ENCODE measurements at regions not wholly inside any gene's neighbourhood (a gene's known extent, or its start where the extent isn't known, plus 50 kb on each side); places are given as distances from the start of the nearest gene placed in this dataset.

DNA sequence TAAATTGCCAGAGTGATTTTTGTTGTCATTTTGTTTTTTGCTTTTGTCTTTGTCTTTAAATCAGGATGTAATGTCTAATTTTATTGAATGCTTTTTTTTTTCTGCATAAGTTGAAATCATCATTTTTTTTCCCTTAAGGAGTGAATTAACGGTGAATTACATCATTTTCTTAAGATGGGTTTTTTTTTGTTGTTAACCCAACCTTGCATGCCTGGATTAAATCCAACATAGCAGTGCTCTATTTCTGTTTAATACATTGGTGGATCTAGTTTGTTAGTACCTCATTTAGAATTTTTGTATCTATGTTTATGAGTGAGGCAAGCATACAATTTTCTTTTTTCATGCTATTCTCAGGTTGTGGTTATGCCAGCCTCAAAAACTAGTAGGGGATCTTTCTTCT, 186.4 kb upstream of the TMC3 start:
- FAIRE-seq (no peak), DNase-seq (no peak)
- H3K36me3 ChIP-seq (ENCODE audit: control insufficient read depth in 2 of 3, insufficient read depth in 3 of 3, low read length in 3 of 3), result no peaks in the 10 kb centered on the region
- no peak overlapping the region for H3K4me3 ChIP-seq (ENCODE audit: low read length in 3 of 3)
- H3K27ac ChIP-seq (ENCODE audit: low read depth in 2 of 2, low read length in 2 of 2), result no peak overlapping the region
- TF ChIP-seq, protein P1, sequence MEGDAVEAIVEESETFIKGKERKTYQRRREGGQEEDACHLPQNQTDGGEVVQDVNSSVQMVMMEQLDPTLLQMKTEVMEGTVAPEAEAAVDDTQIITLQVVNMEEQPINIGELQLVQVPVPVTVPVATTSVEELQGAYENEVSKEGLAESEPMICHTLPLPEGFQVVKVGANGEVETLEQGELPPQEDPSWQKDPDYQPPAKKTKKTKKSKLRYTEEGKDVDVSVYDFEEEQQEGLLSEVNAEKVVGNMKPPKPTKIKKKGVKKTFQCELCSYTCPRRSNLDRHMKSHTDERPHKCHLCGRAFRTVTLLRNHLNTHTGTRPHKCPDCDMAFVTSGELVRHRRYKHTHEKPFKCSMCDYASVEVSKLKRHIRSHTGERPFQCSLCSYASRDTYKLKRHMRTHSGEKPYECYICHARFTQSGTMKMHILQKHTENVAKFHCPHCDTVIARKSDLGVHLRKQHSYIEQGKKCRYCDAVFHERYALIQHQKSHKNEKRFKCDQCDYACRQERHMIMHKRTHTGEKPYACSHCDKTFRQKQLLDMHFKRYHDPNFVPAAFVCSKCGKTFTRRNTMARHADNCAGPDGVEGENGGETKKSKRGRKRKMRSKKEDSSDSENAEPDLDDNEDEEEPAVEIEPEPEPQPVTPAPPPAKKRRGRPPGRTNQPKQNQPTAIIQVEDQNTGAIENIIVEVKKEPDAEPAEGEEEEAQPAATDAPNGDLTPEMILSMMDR (IDR thresholded peaks at IDR 0.05; ENCODE audit: borderline replicate concordance, extremely low read depth, insufficient read depth), result no peak
- H3K27me3 ChIP-seq (ENCODE audit: control insufficient read depth, insufficient read depth, low read length), result no peaks in the 10 kb centered on the region
- no peaks in the 10 kb centered on the region for H3K4me1 ChIP-seq (ENCODE audit: control insufficient read depth in 2 of 3, insufficient read depth in 2 of 3, low read depth in 1 of 3, low read length in 3 of 3)
- H3K9me3 ChIP-seq (ENCODE audit: control insufficient read depth in 2 of 3, insufficient read depth in 1 of 3, low read length in 3 of 3), result no peaks in the 10 kb centered on the region
- intact Hi-C loops (cut with DNase I), result no loop called here
- H3K9ac ChIP-seq (ENCODE audit: low read length in 3 of 3), result no peak overlapping the region

DNA sequence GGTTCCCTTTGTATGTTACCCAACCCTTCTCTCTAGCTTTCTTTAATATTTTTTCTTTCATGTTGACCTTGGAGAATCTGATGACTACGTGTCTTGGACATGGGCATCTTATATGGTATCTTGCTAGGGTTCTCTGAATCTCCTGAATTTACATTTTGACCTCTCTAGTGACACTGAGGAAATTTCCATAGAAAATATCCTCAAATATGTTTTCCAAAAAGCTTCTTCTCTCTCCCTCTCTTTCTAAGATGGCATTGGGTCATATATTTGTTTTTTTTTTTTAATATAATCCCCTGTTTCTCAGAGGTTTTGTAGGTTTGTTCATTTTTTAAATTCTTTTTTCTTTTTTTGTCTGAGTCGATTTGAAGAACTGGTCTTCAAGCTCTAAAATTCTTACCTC, 184.0 kb upstream of the TMC3 start:
- Histone ChIP-seq H3K9me3 (ENCODE audit: control insufficient read depth in 2 of 3, insufficient read depth in 1 of 3, low read length in 3 of 3) (no peaks in the 10 kb centered on the region), H3K9ac (ENCODE audit: low read length in 3 of 3) (no peak overlapping the region), H3K4me3 (ENCODE audit: low read length in 3 of 3) (no peak overlapping the region), H3K4me1 (ENCODE audit: control insufficient read depth in 2 of 3, insufficient read depth in 2 of 3, low read depth in 1 of 3, low read length in 3 of 3) (no peaks in the 10 kb centered on the region), H3K27ac (ENCODE audit: low read depth in 2 of 2, low read length in 2 of 2) (no peak overlapping the region), H3K27me3 (ENCODE audit: control insufficient read depth, insufficient read depth, low read length) (no peaks in the 10 kb centered on the region), H3K36me3 (ENCODE audit: control insufficient read depth in 2 of 3, insufficient read depth in 3 of 3, low read length in 3 of 3) (no peaks in the 10 kb centered on the region)
- FAIRE-seq, result no peak
- TF ChIP-seq, protein P1 (IDR thresholded peaks at IDR 0.05; ENCODE audit: borderline replicate concordance, extremely low read depth, insufficient read depth), result no peak
- intact Hi-C loops (cut with DNase I), result no loop called here
- no peak for DNase-seq

DNA sequence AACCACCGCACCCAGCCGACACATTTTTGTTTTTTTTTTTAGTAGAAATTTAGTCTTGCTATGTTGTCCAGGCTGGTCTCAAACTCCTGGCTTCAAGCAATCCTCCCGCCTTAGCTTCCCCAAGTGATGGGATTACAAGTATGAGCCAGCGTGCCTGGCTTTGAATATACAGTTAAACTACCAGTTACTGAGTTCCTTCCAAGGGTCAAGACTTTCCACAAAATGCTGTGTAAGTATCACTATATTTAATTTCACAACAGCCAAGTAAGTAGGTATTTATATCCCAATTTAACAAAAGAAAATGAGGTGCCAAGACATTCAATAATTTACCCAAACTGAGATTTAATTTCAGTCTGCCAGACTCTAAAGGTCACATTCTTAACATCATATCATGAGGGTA, 181.3 kb upstream of the TMC3 start:
- FAIRE-seq (no peak), DNase-seq (no peak)
- Histone ChIP-seq H3K27me3 (ENCODE audit: control insufficient read depth, insufficient read depth, low read length) (no peaks in the 10 kb centered on the region), H3K9me3 (ENCODE audit: control insufficient read depth in 2 of 3, insufficient read depth in 1 of 3, low read length in 3 of 3) (no peaks in the 10 kb centered on the region), H3K36me3 (ENCODE audit: control insufficient read depth in 2 of 3, insufficient read depth in 3 of 3, low read length in 3 of 3) (no peaks in the 10 kb centered on the region), H3K4me1 (ENCODE audit: control insufficient read depth in 2 of 3, insufficient read depth in 2 of 3, low read depth in 1 of 3, low read length in 3 of 3) (no peaks in the 10 kb centered on the region), H3K27ac (ENCODE audit: low read depth in 2 of 2, low read length in 2 of 2) (no peak overlapping the region), H3K9ac (ENCODE audit: low read length in 3 of 3) (no peak overlapping the region), H3K4me3 (ENCODE audit: low read length in 3 of 3) (no peak overlapping the region)
- intact Hi-C loops (cut with DNase I), result no loop called here
- TF ChIP-seq, protein P1 (IDR thresholded peaks at IDR 0.05; ENCODE audit: borderline replicate concordance, extremely low read depth, insufficient read depth), result no peak

DNA sequence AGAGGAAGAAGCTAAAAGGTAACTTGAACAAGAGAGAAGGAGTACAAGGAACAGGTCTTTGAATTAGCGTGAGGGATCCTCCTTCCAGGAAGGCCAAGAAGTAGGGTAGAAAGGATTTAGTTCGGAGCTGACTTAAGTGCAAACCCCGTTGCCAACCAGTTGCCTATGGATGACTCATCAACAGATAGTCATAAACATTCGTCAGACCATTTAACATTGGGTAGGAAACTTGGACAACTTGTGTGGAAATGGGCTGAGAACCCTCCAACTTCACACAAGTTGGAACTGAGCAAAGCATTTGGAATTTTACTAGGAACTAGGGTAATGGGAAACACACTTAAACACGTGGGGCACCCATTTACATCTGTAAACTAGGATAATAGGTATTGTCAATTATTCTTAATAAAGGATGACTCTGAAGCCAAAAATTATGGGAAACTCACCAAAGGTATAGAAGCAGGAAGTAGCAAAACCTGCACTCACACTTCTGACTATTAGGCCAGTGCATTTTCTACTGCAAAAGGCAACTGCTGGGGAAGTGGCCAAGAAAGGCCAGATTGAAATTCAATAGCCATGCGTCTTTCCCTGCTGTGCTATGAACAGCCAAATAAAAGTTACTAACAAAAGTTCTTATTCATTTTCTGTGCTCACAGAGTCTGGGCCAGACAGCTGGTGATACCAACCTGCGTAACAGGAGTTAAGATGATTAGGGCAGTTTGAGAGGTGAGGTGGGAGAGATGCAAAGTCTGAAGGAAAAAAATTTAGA, 174.5 kb upstream of the TMC3 start:
- Histone ChIP-seq H3K9ac (ENCODE audit: low read length in 3 of 3) (no peak overlapping the region), H3K4me1 (ENCODE audit: control insufficient read depth in 2 of 3, insufficient read depth in 2 of 3, low read depth in 1 of 3, low read length in 3 of 3) (no peaks in the 10 kb centered on the region), H3K4me3 (ENCODE audit: low read length in 3 of 3) (no peak overlapping the region), H3K9me3 (ENCODE audit: control insufficient read depth in 2 of 3, insufficient read depth in 1 of 3, low read length in 3 of 3) (no peaks in the 10 kb centered on the region), H3K27me3 (ENCODE audit: control insufficient read depth, insufficient read depth, low read length) (no peaks in the 10 kb centered on the region), H3K27ac (ENCODE audit: low read depth in 2 of 2, low read length in 2 of 2) (no peak overlapping the region), H3K36me3 (ENCODE audit: control insufficient read depth in 2 of 3, insufficient read depth in 3 of 3, low read length in 3 of 3) (no peaks in the 10 kb centered on the region)
- DNase-seq (no peak), FAIRE-seq (no peak)
- intact Hi-C loops (cut with DNase I), result no loop called here
- TF ChIP-seq, protein P1 (IDR thresholded peaks at IDR 0.05; ENCODE audit: borderline replicate concordance, extremely low read depth, insufficient read depth), result no peak

Measured in kidney (tissue), 13 donors.